Stimulated activated CD4-positive, alpha-beta T cell treated with anti-CD3 and anti-CD28 coated beads, Interleukin-15, amount 100 ng/mL, for 1 hour (primary cell): ENCODE measurements at regions not wholly inside any gene's neighbourhood (a gene's known extent, or its start where the extent isn't known, plus 50 kb on each side); places are given as distances from the start of the nearest gene placed in this dataset.
A peak's percentile ranks its signal among the peaks of the same experiment; 100 is the strongest.

Experiments
- DNase-seq, 2 donors: peaks; one replicate each; pipeline ENCODE4 v3.0.0-alpha.2; 2020; ENCODE audit warnings: low read depth in 1 of 2, low spot score in 1 of 2

- no peak for DNase-seq
Measured at GRCh38 chr13:44240611-44241145, 132.9 kb upstream of the SERP2 start.

DNA sequence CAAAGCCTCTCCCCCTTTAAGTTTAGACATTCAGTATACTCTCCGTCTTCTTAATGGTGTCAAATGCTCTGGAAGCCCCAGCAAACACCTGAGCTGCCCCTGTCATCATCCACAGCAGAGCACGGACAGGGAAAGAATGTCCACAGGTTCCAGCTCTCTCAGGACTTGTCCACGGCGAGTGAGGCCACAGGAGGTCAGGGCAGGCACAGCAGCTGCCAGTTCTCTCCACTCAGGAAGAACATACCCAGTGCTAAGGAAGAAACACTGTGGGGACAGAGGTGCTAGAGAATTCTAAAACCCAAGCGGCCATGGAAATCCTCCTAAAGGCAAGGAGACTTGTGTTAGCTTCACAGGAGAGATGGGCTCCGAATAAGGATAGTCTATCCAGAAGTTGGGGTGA, 132.0 kb upstream of the SERP2 start:
- DNase-seq: no peak

DNA sequence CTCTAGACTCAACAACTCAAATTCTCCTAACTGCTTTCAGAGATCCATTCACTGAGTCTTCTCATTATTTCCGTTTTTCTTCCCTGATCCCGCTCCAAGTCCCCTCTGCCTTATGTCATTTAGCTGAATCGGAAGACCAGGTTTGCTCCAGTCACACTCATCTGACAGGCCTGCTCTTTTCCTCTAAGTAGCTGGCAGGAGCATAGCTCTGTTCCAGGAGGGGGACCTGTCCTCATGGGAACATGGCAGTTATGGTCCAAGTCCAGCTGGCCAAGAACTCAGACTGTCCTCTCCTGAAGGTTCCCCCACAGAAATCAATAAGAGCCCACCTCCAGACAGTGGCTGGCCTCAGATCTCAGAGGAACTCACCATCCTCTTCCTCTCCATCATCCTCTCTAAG, 130.9 kb upstream of the SERP2 start:
- no peak for DNase-seq

DNA sequence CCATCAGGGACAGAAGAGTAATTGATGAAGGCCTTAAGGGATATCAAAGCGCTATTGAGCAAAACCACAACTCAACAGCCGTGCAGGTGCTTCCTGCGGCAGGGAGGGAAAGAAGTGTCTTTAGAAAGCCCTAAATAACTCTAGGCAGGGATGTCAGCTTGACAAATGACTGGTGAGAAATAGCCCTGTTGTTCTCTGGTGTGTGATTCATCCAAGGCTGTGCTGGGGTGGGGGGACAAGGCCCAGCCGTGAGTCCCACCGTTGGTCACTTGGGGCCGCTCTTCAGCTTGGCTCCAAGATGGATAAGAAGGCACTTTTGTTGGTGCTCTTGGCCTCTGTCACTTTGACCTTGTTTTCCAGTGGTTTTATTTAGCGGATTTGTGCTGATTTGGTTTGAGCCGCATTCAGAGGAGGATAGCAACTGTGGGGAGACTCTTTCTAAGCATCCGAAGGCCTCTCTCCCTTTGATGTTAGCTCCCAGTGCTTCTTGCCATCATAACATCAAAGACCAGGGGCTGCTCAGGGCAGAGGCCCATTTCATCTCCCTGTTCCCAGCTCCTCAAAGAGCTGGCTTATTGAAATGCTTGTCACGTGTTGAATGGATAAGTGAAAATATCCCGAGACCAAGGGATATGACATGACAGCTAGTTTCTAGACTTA, 130.3 kb upstream of the SERP2 start:
- no peak for DNase-seq

DNA sequence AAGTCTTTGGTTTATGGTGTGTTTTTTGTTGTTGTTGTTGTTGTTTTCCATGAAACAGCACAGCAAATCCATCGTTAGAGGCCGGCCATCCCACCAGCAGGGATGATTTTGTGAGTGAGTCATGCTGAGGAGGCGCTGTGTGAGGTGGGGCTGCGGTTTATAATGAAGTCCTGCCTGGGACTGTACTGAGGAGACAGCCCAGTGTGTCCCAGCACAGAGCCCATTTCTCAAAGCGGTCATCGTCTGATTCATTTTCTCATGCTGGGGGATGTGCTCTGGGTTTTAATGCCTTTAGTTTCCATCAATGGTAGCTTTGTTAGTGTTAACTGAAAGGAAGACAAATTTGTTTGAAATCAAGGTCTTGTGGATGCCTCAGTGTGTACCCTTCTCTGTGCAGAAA, 129.3 kb upstream of the SERP2 start:
- no peak for DNase-seq

DNA sequence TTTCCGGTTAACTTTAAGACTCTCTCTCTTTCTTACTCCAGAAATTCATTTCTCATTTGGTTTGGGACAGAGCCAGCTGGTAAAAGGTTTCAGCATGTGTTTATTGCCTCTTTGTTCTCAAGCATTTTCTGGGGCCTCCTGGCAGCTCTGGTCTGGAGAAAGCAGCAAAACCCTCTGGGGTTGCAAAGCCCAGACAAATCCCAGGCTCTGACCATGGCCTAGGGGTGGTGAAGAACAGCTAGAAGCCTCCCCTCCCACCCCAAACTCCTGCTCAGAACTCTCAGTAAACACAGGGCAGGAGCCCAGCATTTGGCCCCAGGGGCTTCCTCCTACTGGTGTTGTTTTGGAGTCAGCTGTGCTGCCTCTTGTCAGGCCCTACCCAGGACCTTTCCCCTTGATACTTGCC, 124.2 kb upstream of the SERP2 start:
- DNase-seq: no peak

GRCh38 chr13:44252938-44253337, 120.7 kb upstream of the SERP2 start:
- no peak for DNase-seq

GRCh38 chr13:44255771-44256364, 117.8 kb upstream of the SERP2 start:
- no peak for DNase-seq

GRCh38 chr13:44257796-44258195, 115.8 kb upstream of the SERP2 start:
- no peak for DNase-seq

DNA sequence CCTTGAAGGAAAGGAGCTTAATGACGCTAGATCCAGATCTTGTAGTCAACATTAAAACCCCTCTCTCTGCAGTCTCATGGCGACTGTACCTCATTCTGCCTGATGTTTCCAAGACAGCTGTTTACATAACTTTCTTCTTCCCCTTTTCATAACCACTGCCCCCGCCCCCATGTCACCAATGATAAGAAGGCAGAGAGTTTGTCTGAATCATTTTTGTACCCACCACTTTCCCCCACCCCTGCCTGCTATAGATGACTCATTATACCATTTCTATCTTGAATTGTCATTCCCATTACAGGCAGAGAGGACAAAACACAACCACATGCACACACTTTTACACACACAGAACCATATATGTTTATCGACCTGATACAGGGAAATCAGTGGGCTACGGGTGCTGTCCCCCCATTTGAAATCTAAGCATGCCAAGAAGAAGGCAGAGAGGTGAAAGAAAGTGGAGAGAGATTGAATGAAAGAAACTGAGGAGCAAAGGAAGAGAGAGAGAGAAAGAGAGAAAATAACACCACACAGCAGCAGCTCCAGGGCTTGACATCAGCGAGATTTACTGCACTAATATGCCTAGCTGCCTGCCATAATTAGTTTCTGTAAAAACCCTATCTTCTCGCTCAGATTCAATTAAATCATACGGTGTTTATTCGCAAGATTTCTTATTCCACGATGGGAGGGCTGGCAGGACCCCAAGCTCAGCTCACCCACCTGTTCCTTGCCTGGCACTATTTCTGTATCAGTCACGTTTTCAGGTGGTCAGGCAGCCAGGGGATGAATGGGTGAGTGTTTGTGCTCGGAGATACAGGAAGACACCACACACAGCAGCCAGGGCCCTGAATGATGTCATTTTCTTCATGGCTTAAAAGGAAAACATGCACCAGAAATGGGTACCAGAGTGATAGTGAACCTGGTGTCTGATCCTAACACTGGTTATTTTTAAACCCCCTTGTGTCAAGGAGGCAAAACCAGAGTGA, 114.3 kb upstream of the SERP2 start:
- peak; percentile 21 to 58 for DNase-seq

- DNase-seq: no peak
Measured at GRCh38 chr13:44260336-44260735, 113.3 kb upstream of the SERP2 start.

DNA sequence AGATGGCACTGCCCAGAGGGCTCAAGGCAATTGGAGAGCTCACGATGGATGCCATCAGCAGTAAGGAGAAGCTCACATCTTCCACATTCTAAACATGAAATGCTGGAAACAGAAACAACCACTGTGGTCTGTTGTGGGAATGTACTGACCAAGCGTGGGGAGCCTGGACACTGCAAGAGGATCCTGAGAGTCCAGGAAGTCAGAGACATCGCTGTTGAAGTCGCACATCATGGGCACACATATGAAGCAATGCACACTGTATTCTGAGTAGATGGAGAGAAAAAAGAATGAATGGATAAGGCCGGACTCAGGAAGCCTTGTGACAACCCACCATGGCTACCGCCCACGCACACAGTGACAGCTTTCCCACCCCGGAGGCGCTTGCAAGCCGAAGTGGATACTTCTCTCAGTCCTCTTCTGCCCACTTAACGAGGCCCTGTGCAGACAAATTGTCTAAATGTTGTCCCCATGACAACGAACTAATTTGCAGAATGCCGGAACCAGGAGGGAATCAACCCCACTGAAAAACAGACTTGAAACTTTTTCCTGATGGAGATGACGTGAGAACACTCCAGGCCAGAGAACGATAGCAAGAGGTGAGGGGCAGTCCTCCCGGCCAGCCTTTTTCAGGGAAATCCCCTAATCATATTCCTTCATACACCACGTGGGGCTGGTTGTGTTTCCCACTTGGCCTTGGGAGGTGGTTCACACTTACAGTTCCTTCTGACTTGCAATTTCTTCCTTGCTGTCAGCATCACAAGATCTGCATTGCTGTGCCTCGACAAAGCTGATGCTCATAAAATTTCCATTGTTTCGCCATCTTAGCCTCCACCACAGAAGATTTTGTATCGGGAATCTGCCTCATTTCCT, 109.6 kb upstream of the SERP2 start:
- DNase-seq: no peak

DNA sequence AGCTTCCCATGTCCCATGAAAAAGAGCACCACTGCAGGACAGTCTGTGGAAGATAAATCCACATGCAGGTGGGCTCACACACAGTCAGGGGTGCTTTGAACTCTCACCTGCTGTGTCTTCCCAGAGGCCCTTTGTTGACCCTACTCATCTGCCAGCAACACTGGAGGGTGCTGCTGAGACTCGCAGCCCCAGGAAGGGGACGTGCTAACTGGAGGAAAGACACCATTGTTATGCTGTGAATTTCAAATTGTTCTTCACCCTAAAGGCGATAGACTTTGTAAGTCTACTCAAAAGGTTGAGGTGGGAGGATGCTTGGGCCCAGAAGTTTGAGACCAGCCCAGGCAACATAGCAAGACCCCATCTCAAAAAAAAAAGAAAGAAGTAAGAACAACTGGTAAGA, 107.3 kb upstream of the SERP2 start:
- no peak for DNase-seq

DNA sequence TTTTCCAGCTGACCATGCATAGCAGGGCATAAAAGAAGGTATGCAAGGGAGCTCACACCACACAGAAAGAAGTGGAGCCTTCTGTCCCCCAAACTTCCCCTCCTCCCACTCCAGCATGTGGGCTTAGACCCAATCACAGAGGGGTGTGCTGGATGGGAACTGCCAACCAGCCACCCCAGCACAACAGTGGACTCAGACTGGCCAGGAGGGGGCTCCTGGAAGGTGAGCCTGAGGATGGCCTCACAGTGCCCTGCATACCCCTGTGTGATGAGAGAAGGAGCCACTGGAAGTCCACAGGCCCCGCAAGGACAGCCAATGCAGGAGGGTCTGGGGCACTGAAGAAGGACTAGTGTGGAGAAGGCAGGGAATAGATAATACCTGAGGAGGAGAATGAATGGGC, 106.9 kb upstream of the SERP2 start:
- no peak for DNase-seq

DNA sequence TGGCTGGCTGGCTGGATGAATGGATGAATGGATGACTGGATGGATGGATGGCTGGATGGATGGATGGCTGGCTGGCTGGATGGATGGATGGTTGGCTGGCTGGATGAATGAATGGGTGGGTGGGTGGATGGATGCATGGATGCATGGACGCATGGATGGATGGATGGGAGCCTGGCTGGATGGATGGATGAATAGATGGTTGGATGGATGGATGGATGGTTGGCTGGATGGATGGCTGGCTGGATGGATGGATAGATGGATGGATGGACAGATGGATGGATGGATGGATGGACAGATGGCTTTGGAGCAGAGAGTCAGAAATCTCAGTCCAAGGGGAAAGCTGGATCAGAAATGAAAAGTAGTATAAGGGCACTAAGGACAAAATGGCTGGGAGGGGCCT, 106.4 kb upstream of the SERP2 start:
- no peak for DNase-seq

DNA sequence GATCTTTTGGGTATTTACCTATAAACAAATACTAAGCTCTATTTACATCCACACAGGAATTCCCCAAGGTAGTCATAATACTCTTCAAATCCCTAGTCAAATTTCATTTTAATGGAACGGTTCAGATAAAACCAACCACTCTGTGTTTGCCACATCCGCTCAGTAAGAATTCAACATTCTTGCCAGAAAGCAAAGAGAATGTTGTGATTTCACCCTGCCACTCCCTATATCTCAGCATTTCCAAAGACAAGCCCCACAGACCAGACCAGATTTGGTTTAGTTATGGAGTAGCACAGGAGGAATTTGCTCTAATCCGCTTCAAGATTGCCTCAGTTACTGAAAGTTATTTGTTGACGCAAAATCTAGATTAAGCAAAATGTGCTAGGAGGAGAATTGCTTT, 105.6 kb upstream of the SERP2 start:
- no peak for DNase-seq

DNA sequence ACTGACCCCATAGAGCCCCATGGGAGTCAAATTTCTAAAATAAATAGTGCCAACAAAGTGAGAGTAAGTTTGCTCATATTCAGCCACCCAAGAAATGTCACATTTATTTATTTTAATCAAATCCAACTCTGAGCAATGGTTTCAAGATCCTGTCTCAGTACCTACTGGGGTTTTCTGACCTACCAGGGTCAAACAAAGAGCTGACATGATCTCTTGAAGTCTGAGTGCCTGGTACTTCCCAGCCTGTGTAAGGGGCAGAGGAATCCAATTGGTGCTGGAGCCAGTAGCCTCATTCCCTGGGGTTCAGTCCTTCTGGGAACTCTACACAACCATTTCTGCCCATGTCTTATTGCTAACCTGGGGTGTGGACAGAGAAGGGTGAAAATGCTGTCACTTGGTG, 104.6 kb upstream of the SERP2 start:
- no peak for DNase-seq

DNA sequence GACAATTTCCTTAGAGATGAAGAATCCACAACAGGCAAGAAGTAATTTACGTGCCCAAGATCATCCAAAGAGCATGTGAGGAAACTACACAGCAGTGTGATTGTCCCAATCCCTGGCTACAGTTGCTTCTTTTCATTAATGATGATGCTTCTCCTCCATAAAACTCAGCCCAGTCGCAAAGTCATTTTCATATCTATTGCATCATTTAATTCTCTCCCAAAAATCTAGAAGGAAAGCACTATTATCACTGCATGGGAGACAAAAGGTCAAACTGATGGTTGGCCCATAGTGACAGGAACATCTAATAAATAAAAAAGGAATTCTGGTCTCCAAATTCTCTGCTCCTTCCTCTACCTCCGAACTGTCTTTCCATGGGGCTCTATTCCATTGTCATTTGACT, 103.5 kb upstream of the SERP2 start:
- DNase-seq: no peak

DNA sequence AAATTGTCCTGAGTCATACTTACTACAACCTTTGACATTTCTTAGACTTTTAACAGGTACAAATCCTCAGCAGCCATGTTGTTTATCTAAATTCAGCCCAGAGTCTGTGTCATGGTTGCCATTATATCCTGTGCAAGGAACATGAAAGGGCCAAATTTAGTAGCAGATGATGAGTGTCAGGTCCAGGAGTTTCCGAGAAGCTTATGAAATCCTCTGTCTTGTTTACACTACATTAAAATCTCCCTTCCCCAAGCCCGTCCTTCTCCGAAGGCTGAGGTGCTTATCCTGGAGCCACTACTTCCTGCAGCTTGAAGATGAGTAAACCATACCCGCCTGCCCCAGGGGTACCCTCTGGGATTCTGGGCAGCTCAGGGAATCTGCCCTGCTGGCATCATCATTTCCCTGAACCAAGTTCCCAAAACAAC, 102.6 kb upstream of the SERP2 start:
- DNase-seq: no peak

GRCh38 chr13:44271473-44271872, 102.2 kb upstream of the SERP2 start:
- DNase-seq: no peak

DNA sequence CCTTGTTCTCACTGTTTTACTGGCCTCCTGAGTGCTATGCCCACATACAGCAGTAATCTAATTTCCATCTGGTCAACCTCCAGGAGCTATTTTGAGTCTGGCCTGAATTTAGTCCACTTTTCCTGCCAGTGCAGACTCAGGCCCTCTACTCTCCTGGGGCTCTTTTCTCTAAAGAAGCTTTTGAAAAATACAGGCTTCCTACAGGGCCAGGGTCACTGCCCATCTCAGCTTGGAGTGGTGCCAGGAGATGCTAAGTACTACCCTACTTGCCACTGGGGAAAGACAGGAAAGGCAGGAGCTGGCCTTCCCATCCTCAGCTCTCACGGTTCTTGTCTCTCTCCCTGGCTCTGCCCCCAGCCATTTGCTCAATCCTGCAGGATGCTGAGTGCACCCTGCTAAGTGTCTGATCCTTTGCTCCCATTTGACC, 101.7 kb upstream of the SERP2 start:
- DNase-seq: no peak
